ENCODE measurements at regions not wholly inside any gene's neighbourhood (a gene's known extent, or its start where the extent isn't known, plus 50 kb on each side); places are given as distances from the start of the nearest gene placed in this dataset.

DNA sequence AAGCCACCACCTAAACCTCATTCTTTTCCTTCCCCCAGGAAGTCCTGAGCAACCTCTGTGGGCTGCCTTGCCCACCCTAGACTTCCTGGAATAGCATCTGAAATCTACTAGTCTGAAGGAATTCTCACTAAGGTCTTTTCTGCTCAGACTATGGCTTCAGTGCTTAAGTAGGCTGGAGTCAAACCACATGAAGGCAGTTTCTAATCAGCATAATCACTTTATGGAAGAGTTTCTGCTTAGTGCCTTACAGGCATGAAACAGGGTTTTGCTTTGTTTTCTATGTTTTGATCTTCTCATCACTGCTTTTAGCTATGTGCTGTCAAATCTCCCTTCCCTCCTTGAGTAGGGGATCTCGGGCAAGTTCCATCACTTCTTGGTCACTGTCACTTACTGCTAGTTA, 117.7 kb downstream of the WT1 start:
- TF ChIP-seq, protein P1, sequence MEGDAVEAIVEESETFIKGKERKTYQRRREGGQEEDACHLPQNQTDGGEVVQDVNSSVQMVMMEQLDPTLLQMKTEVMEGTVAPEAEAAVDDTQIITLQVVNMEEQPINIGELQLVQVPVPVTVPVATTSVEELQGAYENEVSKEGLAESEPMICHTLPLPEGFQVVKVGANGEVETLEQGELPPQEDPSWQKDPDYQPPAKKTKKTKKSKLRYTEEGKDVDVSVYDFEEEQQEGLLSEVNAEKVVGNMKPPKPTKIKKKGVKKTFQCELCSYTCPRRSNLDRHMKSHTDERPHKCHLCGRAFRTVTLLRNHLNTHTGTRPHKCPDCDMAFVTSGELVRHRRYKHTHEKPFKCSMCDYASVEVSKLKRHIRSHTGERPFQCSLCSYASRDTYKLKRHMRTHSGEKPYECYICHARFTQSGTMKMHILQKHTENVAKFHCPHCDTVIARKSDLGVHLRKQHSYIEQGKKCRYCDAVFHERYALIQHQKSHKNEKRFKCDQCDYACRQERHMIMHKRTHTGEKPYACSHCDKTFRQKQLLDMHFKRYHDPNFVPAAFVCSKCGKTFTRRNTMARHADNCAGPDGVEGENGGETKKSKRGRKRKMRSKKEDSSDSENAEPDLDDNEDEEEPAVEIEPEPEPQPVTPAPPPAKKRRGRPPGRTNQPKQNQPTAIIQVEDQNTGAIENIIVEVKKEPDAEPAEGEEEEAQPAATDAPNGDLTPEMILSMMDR (IDR thresholded peaks at IDR 0.05; ENCODE audit: borderline replicate concordance, insufficient read depth, low read depth, low read length) = no peak
- H3K4me3 ChIP-seq (ENCODE audit: low read depth, low read length) = no peak overlapping the region

DNA sequence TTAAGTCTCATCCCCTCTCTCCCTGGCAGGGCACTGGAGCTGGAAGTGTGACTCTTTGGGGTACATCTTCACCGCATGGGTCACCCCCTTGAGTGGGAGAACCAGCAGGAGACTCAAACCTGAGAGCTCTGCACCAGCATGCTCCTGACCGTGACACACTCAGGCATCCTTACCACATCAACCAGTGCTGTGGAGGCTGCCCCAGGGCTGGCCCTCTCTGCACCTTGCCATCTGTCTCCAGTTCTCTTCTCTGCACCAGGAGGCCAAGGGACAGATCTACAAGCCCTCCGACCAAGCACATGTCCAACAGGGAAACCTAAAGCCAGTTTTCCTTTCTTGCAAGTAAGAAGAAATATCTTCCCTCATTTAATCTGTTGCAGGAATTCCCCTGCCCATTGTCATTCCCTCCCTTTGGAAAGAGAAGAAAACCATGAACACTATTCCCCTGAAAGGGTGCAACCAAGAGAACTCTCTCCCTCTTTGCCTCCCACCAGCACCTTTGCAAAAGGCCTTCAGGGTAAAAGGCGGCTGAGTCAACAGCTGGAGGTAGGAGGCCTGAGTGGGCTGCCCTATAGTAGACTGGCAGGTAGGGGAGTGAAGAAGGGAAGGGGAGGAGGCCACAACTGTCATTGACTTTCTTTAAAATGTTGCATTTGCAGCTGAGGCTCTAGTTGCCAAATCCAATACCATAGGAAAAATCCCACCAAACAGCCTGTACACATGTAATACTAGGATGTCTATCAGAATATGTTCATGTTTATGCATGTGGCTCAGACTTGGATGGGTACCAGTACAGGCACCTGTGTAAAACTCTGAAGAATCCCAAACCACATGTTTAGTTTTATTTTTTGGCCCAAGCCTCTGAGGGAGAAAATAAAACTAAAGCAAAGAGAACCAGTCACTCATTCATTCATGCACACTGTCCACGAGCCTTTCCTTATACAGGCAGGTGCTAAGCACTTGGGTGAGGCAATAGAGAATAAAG, 117.0 kb downstream of the WT1 start:
- H3K4me3 ChIP-seq (ENCODE audit: low read depth, low read length) = no peak overlapping the region
- TF ChIP-seq, protein P1 (IDR thresholded peaks at IDR 0.05; ENCODE audit: borderline replicate concordance, insufficient read depth, low read depth, low read length) = no peak

DNA sequence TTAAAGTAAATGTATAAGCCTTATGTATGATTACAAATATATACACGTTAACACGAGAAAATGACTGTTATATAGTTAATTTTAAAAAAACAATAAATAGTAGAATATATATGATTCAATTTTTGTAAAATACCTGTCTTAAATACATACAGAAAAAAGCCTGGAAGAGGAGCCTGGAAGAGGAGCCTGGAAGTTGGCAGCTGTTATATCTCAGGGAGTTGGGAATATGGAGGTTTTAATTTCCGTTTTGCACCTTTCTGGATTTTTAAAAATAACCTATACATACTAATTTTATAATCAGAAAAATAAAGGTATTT, 111.6 kb downstream of the WT1 start:
- TF ChIP-seq, protein P1 (IDR thresholded peaks at IDR 0.05; ENCODE audit: borderline replicate concordance, insufficient read depth, low read depth, low read length) = no peak
- H3K4me3 ChIP-seq (ENCODE audit: low read depth, low read length) = no peak overlapping the region

DNA sequence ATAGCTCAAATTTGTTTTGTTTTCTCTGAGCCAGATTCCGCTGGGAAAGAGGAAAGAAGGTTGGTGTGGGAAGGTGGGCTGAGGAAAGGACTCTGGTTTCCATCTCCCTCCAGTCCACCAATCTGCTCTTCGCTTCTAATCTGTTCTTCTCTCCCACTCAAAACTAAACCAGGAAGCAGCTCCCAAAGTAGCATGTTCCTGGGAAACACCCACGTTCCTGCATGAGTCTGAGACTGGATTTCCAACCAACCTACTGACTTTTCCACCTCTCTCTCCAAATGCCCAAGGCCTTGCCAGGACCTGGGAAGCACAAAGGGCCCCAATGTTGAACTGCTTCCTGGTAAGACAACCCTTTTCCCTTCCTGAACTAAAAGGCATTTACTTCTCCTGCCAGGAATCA, 110.2 kb downstream of the WT1 start:
- TF ChIP-seq, protein P1 (IDR thresholded peaks at IDR 0.05; ENCODE audit: borderline replicate concordance, insufficient read depth, low read depth, low read length) = no peak
- H3K4me3 ChIP-seq (ENCODE audit: low read depth, low read length) = no peak overlapping the region

DNA sequence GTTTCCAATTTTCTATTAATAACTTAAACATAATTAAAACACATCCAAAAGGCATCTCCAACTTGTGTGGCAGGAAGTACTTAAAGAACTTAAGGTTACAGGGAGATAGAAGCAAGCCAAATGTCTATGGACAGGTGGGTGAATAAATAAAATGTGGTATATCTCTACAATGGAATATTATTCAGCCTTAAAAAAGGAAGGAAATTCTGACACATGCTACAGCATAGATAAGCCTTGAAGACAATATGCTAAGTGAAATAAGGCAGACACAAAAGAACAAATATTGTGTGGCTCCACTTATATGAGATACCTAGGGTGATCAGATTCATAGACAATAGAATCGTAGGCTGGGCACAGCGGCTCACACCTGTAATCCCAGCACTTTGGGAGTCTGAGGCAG, 109.6 kb downstream of the WT1 start:
- TF ChIP-seq, protein P1 (IDR thresholded peaks at IDR 0.05; ENCODE audit: borderline replicate concordance, insufficient read depth, low read depth, low read length) = no peak
- H3K4me3 ChIP-seq (ENCODE audit: low read depth, low read length) = no peak overlapping the region

DNA sequence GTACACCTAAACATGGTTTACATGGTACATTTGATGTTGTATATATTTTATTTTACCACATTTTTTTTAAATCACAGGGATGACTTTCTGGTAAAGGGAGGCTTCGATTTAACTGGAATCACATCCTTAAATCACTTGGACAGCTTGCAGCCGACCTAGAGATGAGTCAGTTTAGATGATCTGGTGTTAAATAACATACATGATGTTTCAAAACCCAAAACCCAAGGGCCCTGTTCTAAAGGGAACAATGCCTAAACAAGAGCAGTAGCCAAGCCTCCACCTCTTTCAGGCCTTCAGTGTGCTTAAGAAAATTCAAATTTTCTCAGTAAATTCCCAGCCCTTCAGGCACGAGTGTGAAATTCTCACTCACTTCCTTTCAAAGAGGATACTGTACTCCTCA, 108.8 kb downstream of the WT1 start:
- no peak overlapping the region for H3K4me3 ChIP-seq (ENCODE audit: low read depth, low read length)
- TF ChIP-seq, protein P1 (IDR thresholded peaks at IDR 0.05; ENCODE audit: borderline replicate concordance, insufficient read depth, low read depth, low read length) = no peak

DNA sequence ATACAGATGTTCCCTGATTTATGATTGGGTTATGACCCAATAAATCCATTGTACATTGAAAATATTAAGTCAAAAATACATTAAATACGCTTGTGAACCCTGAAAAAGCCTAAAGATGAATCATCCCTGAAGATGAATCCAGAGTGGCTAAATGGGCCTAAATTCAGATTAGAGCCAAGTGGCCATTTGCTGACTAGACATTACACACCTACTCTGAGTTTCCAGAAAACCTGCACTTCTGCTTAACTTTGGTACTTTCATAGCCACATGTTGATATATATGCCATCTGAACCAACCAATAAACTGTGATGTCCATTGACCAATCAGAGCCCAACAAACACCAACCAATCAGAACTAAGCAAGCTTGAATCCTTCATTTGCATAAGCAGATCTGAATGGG, 106.9 kb downstream of the WT1 start:
- H3K4me3 ChIP-seq (ENCODE audit: low read depth, low read length) = no peak overlapping the region
- TF ChIP-seq, protein P1 (IDR thresholded peaks at IDR 0.05; ENCODE audit: borderline replicate concordance, insufficient read depth, low read depth, low read length) = no peak
